ENCODE measurements at regions not wholly inside any gene's neighbourhood (a gene's known extent, or its start where the extent isn't known, plus 50 kb on each side); places are given as distances from the start of the nearest gene placed in this dataset.

- no peaks in the 10 kb centered on the region for H3K9me2 ChIP-seq (replicated peaks; ENCODE audit: control insufficient read depth, low read length)
- H3K79me2 ChIP-seq (ENCODE audit: control insufficient read depth, low read length): no peaks in the 10 kb centered on the region
- no peak overlapping the region for H3K27ac ChIP-seq (ENCODE audit: low read depth, low read length)
- H3K4me1 ChIP-seq (ENCODE audit: control insufficient read depth, low read length): no peaks in the 10 kb centered on the region
- TF ChIP-seq, protein P1, sequence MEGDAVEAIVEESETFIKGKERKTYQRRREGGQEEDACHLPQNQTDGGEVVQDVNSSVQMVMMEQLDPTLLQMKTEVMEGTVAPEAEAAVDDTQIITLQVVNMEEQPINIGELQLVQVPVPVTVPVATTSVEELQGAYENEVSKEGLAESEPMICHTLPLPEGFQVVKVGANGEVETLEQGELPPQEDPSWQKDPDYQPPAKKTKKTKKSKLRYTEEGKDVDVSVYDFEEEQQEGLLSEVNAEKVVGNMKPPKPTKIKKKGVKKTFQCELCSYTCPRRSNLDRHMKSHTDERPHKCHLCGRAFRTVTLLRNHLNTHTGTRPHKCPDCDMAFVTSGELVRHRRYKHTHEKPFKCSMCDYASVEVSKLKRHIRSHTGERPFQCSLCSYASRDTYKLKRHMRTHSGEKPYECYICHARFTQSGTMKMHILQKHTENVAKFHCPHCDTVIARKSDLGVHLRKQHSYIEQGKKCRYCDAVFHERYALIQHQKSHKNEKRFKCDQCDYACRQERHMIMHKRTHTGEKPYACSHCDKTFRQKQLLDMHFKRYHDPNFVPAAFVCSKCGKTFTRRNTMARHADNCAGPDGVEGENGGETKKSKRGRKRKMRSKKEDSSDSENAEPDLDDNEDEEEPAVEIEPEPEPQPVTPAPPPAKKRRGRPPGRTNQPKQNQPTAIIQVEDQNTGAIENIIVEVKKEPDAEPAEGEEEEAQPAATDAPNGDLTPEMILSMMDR (IDR thresholded peaks at IDR 0.05; ENCODE audit: low read depth, low read length, poor library complexity, severe bottlenecking): no peak
- no peak for TF ChIP-seq EZH2phosphoT487 (IDR thresholded peaks at IDR 0.05; ENCODE audit: borderline replicate concordance, low read length)
- H3K9me3 ChIP-seq (ENCODE audit: control insufficient read depth, insufficient read depth, low read length): no peaks in the 10 kb centered on the region
- H3K27me3 ChIP-seq (ENCODE audit: control insufficient read depth, low read length): no peaks in the 10 kb centered on the region
- H3K36me3 ChIP-seq (ENCODE audit: control insufficient read depth, low read length): no peaks in the 10 kb centered on the region
- H4K20me1 ChIP-seq (ENCODE audit: control insufficient read depth, insufficient read depth, low read depth, low read length): no peaks in the 10 kb centered on the region
- H3K4me3 ChIP-seq (ENCODE audit: low read length): no peak overlapping the region
- H3F3A ChIP-seq (ENCODE audit: control insufficient read depth, insufficient read depth): no peaks in the 10 kb centered on the region
- no peak overlapping the region for H3K4me2 ChIP-seq (ENCODE audit: low read length)
Measured at GRCh38 chr12:71005166-71005565, 84.6 kb upstream of the PTPRR start.

GRCh38 chr12:71004578-71004977 lies 84.0 kb upstream of the PTPRR start:
- TF ChIP-seq, protein P1 (IDR thresholded peaks at IDR 0.05; ENCODE audit: low read depth, low read length, poor library complexity, severe bottlenecking): no peak
- TF ChIP-seq EZH2phosphoT487 (IDR thresholded peaks at IDR 0.05; ENCODE audit: borderline replicate concordance, low read length): no peak
- Histone ChIP-seq H3K4me3 (ENCODE audit: low read length) (no peak overlapping the region), H3K79me2 (ENCODE audit: control insufficient read depth, low read length) (no peaks in the 10 kb centered on the region), H3K9me3 (ENCODE audit: control insufficient read depth, insufficient read depth, low read length) (no peaks in the 10 kb centered on the region), H4K20me1 (ENCODE audit: control insufficient read depth, insufficient read depth, low read depth, low read length) (no peaks in the 10 kb centered on the region), H3F3A (ENCODE audit: control insufficient read depth, insufficient read depth) (no peaks in the 10 kb centered on the region), H3K27ac (ENCODE audit: low read depth, low read length) (no peak overlapping the region), H3K36me3 (ENCODE audit: control insufficient read depth, low read length) (no peaks in the 10 kb centered on the region), H3K27me3 (ENCODE audit: control insufficient read depth, low read length) (no peaks in the 10 kb centered on the region), H3K9me2 (replicated peaks; ENCODE audit: control insufficient read depth, low read length) (no peaks in the 10 kb centered on the region), H3K4me2 (ENCODE audit: low read length) (no peak overlapping the region), H3K4me1 (ENCODE audit: control insufficient read depth, low read length) (no peaks in the 10 kb centered on the region)

DNA sequence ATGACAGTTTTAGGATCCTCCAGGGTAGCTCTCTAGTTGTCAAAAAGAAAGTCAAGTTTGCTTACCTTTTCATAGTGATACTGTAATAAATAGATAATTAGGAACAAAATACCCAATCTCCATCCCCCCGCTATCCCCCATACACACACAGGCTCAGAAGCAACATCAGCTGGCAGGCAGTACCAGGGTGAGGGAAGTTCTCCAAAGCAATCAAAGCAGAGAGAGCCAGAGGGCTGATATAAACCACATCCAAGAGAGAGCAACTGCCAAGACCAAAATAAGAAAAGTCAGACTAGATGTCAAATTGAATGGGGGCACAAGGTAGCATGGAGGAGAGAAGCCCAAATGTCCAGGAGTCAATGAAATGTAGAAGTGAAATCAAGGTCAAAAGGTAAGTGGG lies 80.2 kb upstream of the PTPRR start:
- Histone ChIP-seq H3K36me3 (ENCODE audit: control insufficient read depth, low read length) (no peaks in the 10 kb centered on the region), H3K27ac (ENCODE audit: low read depth, low read length) (no peak overlapping the region), H3K4me1 (ENCODE audit: control insufficient read depth, low read length) (no peaks in the 10 kb centered on the region), H3K79me2 (ENCODE audit: control insufficient read depth, low read length) (no peaks in the 10 kb centered on the region), H3F3A (ENCODE audit: control insufficient read depth, insufficient read depth) (no peaks in the 10 kb centered on the region), H3K9me2 (replicated peaks; ENCODE audit: control insufficient read depth, low read length) (no peaks in the 10 kb centered on the region), H3K27me3 (ENCODE audit: control insufficient read depth, low read length) (no peaks in the 10 kb centered on the region), H3K4me2 (ENCODE audit: low read length) (no peak overlapping the region), H4K20me1 (ENCODE audit: control insufficient read depth, insufficient read depth, low read depth, low read length) (no peaks in the 10 kb centered on the region), H3K4me3 (ENCODE audit: low read length) (no peak overlapping the region), H3K9me3 (ENCODE audit: control insufficient read depth, insufficient read depth, low read length) (no peaks in the 10 kb centered on the region)
- no peak for TF ChIP-seq EZH2phosphoT487 (IDR thresholded peaks at IDR 0.05; ENCODE audit: borderline replicate concordance, low read length)
- TF ChIP-seq, protein P1 (IDR thresholded peaks at IDR 0.05; ENCODE audit: low read depth, low read length, poor library complexity, severe bottlenecking): no peak

- H3K4me2 ChIP-seq (ENCODE audit: low read length): no peak overlapping the region
- H3F3A ChIP-seq (ENCODE audit: control insufficient read depth, insufficient read depth): no peaks in the 10 kb centered on the region
- no peak overlapping the region for H3K27ac ChIP-seq (ENCODE audit: low read depth, low read length)
- H3K4me3 ChIP-seq (ENCODE audit: low read length): no peak overlapping the region
- H3K79me2 ChIP-seq (ENCODE audit: control insufficient read depth, low read length): no peaks in the 10 kb centered on the region
- no peaks in the 10 kb centered on the region for H3K27me3 ChIP-seq (ENCODE audit: control insufficient read depth, low read length)
- TF ChIP-seq EZH2phosphoT487 (IDR thresholded peaks at IDR 0.05; ENCODE audit: borderline replicate concordance, low read length): no peak
- TF ChIP-seq, protein P1 (IDR thresholded peaks at IDR 0.05; ENCODE audit: low read depth, low read length, poor library complexity, severe bottlenecking): no peak
- H4K20me1 ChIP-seq (ENCODE audit: control insufficient read depth, insufficient read depth, low read depth, low read length): no peaks in the 10 kb centered on the region
- H3K9me2 ChIP-seq (replicated peaks; ENCODE audit: control insufficient read depth, low read length): no peaks in the 10 kb centered on the region
- H3K4me1 ChIP-seq (ENCODE audit: control insufficient read depth, low read length): no peaks in the 10 kb centered on the region
- no peaks in the 10 kb centered on the region for H3K36me3 ChIP-seq (ENCODE audit: control insufficient read depth, low read length)
- no peaks in the 10 kb centered on the region for H3K9me3 ChIP-seq (ENCODE audit: control insufficient read depth, insufficient read depth, low read length)
Measured at GRCh38 chr12:71000255-71000654, 79.7 kb upstream of the PTPRR start.

Data from DOHH2 (cell line).